DOHH2 (cell line): ENCODE measurements at regions not wholly inside any gene's neighbourhood (a gene's known extent, or its start where the extent isn't known, plus 50 kb on each side); places are given as distances from the start of the nearest gene placed in this dataset.

Experiments used
- H3F3A ChIP-seq: fragments of 200-600 bp; sonication (generic), shearing (Covaris generic); 2 replicates; pipeline ENCODE4 v1.6.0; 2016; ENCODE audit warnings: antibody characterized with exemption, mild to moderate bottlenecking; ENCODE audit not compliant: control insufficient read depth, insufficient read depth
- H3K27ac ChIP-seq: fragments of 200-600 bp; sonication (generic); 2 replicates; pipeline ENCODE4 v1.5.1; 2014; ENCODE audit warnings: low read depth, mild to moderate bottlenecking, low read length, moderate library complexity
- H3K27me3 ChIP-seq: fragments of 200-600 bp; sonication (generic); 2 replicates; pipeline ENCODE4 v1.6.1; 2014; ENCODE audit warnings: mild to moderate bottlenecking, low read length, mixed read lengths; ENCODE audit not compliant: control insufficient read depth
- H3K36me3 ChIP-seq: fragments of 200-600 bp; sonication (generic); 2 replicates; pipeline ENCODE4 v1.6.1; 2014; ENCODE audit warnings: mild to moderate bottlenecking, low read length, moderate library complexity, mixed read lengths; ENCODE audit not compliant: control insufficient read depth
- H3K4me1 ChIP-seq: fragments of 200-600 bp; sonication (generic); 2 replicates; pipeline ENCODE4 v1.6.1; 2014; ENCODE audit warnings: mild to moderate bottlenecking, low read length, mixed read lengths; ENCODE audit not compliant: control insufficient read depth
- H3K4me2 ChIP-seq: fragments of 200-600 bp; sonication (generic); 2 replicates; pipeline ENCODE4 v1.6.0; 2014; ENCODE audit warnings: mild to moderate bottlenecking, low read length, moderate library complexity
- H3K4me3 ChIP-seq: fragments of 200-600 bp; sonication (generic); 2 replicates; pipeline ENCODE4 v1.5.1; 2014; ENCODE audit warnings: mild to moderate bottlenecking, low read length, mixed read lengths
- H3K79me2 ChIP-seq: fragments of 200-600 bp; sonication (generic); 2 replicates; pipeline ENCODE4 v1.6.1; 2014; ENCODE audit warnings: mild to moderate bottlenecking, low read length, mixed read lengths; ENCODE audit not compliant: control insufficient read depth
- H3K9me2 ChIP-seq: fragments of 200-600 bp; sonication (generic); replicated peaks from 2 replicates; pipeline ENCODE4 v1.6.1; 2014; ENCODE audit warnings: mild to moderate bottlenecking, low read length, mixed read lengths; ENCODE audit not compliant: control insufficient read depth
- H3K9me3 ChIP-seq: fragments of 200-600 bp; sonication (generic); 2 replicates; pipeline ENCODE4 v1.6.1; 2014; ENCODE audit warnings: antibody characterized with exemption, low read length, mixed read lengths; ENCODE audit not compliant: control insufficient read depth, insufficient read depth
- H4K20me1 ChIP-seq: fragments of 200-600 bp; sonication (generic); 2 replicates; pipeline ENCODE4 v1.6.0; 2014; ENCODE audit warnings: low read depth, mild to moderate bottlenecking, antibody characterized with exemption, low read length, moderate library complexity; ENCODE audit not compliant: control insufficient read depth, insufficient read depth
- EZH2phosphoT487 ChIP-seq: fragments of 200-600 bp; sonication (generic); IDR thresholded peaks from 2 replicates; pipeline ENCODE4 v1.6.1; 2017; ENCODE audit warnings: borderline replicate concordance, mild to moderate bottlenecking, antibody characterized with exemption, low read length, moderate library complexity, mixed read lengths
- TF ChIP-seq, protein P1 (sequence below): fragments of 200-600 bp; sonication (generic); IDR thresholded peaks from one replicate; pipeline ENCODE4 v1.5.1; 2014; ENCODE audit warnings: antibody characterized with exemption, mild to moderate bottlenecking, low read depth, low read length; ENCODE audit not compliant: poor library complexity, severe bottlenecking

DNA sequence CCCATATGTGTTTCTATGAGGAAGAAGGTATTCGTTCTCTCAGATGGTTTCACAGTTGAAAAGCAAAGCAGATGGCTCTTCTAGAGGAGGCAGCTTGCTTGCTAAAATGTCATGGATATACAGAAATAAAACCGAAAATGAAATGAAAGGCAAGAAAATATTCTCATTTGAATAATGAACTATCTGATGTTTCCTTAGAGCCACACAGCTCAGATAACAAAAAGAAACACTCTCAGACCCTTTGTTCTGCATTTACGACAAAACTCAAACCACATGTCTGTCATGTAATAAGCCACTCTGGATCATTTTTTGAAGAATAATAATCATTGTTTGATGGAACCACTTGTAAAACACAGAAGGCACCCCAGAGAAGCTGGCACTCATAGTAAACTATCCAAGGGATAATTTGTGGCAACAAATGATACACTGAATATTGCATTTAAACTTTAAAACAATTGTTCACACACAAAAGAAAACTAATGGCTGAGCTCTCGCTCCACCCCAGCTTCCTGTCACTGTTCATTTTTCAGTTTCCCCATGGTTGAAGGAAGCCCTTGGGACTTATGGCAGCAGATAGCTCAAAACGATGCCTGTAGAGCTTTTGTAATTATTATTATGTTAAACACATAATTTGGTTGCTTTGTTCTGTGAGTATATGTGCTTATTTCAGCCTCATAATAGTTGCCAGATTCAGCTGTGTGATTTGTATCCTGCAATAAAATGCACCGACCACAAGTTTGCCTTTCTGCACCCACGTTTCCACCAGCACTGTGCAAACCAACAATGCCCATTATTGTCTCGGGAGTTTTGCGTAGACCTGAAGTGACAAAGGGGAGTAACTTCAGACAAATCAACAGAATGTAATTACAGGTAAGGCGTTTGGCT, 256.0 kb downstream of the TMEM167A start:
- H3F3A ChIP-seq = no peaks in the 10 kb centered on the region
- no peak overlapping the region for H3K4me3 ChIP-seq
- no peaks in the 10 kb centered on the region for H4K20me1 ChIP-seq
- no peaks in the 10 kb centered on the region for H3K36me3 ChIP-seq
- H3K27me3 ChIP-seq = no peaks in the 10 kb centered on the region
- TF ChIP-seq, protein P1, sequence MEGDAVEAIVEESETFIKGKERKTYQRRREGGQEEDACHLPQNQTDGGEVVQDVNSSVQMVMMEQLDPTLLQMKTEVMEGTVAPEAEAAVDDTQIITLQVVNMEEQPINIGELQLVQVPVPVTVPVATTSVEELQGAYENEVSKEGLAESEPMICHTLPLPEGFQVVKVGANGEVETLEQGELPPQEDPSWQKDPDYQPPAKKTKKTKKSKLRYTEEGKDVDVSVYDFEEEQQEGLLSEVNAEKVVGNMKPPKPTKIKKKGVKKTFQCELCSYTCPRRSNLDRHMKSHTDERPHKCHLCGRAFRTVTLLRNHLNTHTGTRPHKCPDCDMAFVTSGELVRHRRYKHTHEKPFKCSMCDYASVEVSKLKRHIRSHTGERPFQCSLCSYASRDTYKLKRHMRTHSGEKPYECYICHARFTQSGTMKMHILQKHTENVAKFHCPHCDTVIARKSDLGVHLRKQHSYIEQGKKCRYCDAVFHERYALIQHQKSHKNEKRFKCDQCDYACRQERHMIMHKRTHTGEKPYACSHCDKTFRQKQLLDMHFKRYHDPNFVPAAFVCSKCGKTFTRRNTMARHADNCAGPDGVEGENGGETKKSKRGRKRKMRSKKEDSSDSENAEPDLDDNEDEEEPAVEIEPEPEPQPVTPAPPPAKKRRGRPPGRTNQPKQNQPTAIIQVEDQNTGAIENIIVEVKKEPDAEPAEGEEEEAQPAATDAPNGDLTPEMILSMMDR = no peak
- TF ChIP-seq EZH2phosphoT487 = no peak
- H3K27ac ChIP-seq = no peak overlapping the region
- no peak overlapping the region for H3K4me2 ChIP-seq
- no peaks in the 10 kb centered on the region for H3K9me2 ChIP-seq
- no peaks in the 10 kb centered on the region for H3K79me2 ChIP-seq
- no peaks in the 10 kb centered on the region for H3K4me1 ChIP-seq
- no peaks in the 10 kb centered on the region for H3K9me3 ChIP-seq

DNA sequence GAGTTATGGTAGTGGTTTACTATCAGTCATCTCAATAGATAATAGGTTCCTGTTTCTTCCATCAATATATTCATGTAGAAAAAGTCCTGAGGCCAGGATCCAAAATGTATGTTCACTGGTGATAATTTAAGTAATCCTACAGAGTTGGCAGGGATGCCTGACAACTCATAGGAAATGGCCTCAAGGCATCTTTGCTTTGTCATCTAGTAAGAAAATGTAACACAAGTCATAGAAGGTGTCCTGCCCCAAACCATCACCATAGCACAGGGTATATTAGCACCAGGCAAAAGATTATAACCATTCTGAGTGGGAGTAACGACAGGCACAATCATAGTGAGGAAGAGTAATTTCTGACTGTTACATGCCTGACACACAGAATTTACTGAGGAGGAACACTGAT, 257.0 kb downstream of the TMEM167A start:
- Histone ChIP-seq H3K9me3 (no peaks in the 10 kb centered on the region), H3K79me2 (no peaks in the 10 kb centered on the region), H3K4me2 (no peak overlapping the region), H3K4me3 (no peak overlapping the region), H4K20me1 (no peaks in the 10 kb centered on the region), H3K9me2 (no peaks in the 10 kb centered on the region), H3K36me3 (no peaks in the 10 kb centered on the region), H3F3A (no peaks in the 10 kb centered on the region), H3K27ac (no peak overlapping the region), H3K27me3 (no peaks in the 10 kb centered on the region), H3K4me1 (no peaks in the 10 kb centered on the region)
- TF ChIP-seq EZH2phosphoT487 = no peak
- TF ChIP-seq, protein P1 = no peak

DNA sequence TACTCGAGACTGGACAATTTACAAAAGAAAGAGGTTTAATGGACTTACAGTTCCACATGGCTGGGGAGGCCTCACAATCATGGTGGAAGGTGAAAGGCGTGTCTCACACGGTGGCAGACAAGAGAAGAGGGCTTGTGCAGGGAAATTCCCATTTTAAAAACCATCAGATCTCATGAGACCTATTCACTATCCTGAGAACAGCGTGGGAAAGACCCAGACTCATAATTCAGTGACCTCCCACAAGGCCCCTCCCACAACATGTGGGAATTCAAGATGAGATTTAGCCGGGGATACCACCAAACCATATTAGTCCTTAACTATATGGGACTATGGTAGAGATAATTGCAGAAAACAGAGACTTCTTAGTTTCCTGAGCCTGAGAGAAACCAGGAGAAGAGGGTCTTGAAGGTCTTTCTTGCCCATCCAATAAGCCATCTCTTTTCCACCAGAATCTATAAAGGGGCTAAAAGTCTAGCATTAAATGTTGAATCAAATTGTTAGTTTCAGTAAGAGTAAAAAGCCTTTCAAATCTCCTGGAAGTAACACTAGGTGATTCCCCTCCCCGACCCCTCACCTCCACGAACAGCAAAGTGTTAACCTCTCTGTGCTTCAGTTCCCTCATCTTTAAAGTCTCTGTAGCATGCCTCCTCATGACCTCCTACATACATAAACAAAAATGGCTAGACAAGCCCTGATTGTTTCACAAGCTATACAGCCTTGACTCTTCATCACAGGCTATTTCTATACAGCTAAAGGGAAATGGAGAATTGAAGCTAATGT, 259.1 kb downstream of the TMEM167A start:
- TF ChIP-seq, protein P1 = no peak
- no peak for TF ChIP-seq EZH2phosphoT487
- Histone ChIP-seq H3K9me2 (no peaks in the 10 kb centered on the region), H3K36me3 (no peaks in the 10 kb centered on the region), H3F3A (no peaks in the 10 kb centered on the region), H3K4me2 (no peak overlapping the region), H3K4me1 (no peaks in the 10 kb centered on the region), H3K4me3 (no peak overlapping the region), H3K27me3 (no peaks in the 10 kb centered on the region), H3K9me3 (no peaks in the 10 kb centered on the region), H3K27ac (no peak overlapping the region), H4K20me1 (no peaks in the 10 kb centered on the region), H3K79me2 (no peaks in the 10 kb centered on the region)
